Brain microvascular endothelial cell (primary cell): ENCODE measurements at regions not wholly inside any gene's neighbourhood (a gene's known extent, or its start where the extent isn't known, plus 50 kb on each side); places are given as distances from the start of the nearest gene placed in this dataset.

Experiments
- DNase-seq: peaks from one replicate; pipeline ENCODE4 v3.0.0-alpha.2; 2020
- H3K27ac ChIP-seq: fragments of 250-450 bp; sonication (Bioruptor Pico); 2 replicates; pipeline ENCODE4 v1.5.1; 2020; ENCODE audit warnings: mild to moderate bottlenecking, moderate library complexity
- H3K27me3 ChIP-seq: fragments of 250-450 bp; sonication (Bioruptor Pico); replicated peaks from 2 replicates; pipeline ENCODE4 v1.5.1; 2020; ENCODE audit warnings: mild to moderate bottlenecking
- H3K36me3 ChIP-seq: fragments of 250-450 bp; sonication (Bioruptor Pico); replicated peaks from 2 replicates; pipeline ENCODE4 v1.5.1; 2020; ENCODE audit warnings: mild to moderate bottlenecking
- H3K4me3 ChIP-seq: 2 replicates; pipeline ENCODE4 v1.5.1; 2011; ENCODE audit warnings: low read depth, mild to moderate bottlenecking, control low read depth, low read length, moderate library complexity
- in situ Hi-C: cut with HindIII; loops from 2 replicates; pipeline ENCODE4 v1.10.0; 2017; ENCODE audit warnings: low sequenced_read_pairs, low pct_ligation_motif_present
- TF ChIP-seq, protein P1 (sequence below): IDR thresholded peaks from 2 replicates; pipeline ENCODE4 v1.5.1; 2011; ENCODE audit warnings: low read depth, mild to moderate bottlenecking, moderate library complexity, low read length, control low read depth, inconsistent platforms; ENCODE audit errors: missing control alignments

- in situ Hi-C loops = no loop called here
- no peaks in the 10 kb centered on the region for H3K27me3 ChIP-seq
- no peak for DNase-seq
- H3K4me3 ChIP-seq = no peak overlapping the region
- H3K27ac ChIP-seq = no peak overlapping the region
- no peaks in the 10 kb centered on the region for H3K36me3 ChIP-seq
- TF ChIP-seq, protein P1, sequence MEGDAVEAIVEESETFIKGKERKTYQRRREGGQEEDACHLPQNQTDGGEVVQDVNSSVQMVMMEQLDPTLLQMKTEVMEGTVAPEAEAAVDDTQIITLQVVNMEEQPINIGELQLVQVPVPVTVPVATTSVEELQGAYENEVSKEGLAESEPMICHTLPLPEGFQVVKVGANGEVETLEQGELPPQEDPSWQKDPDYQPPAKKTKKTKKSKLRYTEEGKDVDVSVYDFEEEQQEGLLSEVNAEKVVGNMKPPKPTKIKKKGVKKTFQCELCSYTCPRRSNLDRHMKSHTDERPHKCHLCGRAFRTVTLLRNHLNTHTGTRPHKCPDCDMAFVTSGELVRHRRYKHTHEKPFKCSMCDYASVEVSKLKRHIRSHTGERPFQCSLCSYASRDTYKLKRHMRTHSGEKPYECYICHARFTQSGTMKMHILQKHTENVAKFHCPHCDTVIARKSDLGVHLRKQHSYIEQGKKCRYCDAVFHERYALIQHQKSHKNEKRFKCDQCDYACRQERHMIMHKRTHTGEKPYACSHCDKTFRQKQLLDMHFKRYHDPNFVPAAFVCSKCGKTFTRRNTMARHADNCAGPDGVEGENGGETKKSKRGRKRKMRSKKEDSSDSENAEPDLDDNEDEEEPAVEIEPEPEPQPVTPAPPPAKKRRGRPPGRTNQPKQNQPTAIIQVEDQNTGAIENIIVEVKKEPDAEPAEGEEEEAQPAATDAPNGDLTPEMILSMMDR = no peak
Measured at GRCh38 chr11:130692220-130692619, 224.1 kb downstream of the SNX19 start.

DNA sequence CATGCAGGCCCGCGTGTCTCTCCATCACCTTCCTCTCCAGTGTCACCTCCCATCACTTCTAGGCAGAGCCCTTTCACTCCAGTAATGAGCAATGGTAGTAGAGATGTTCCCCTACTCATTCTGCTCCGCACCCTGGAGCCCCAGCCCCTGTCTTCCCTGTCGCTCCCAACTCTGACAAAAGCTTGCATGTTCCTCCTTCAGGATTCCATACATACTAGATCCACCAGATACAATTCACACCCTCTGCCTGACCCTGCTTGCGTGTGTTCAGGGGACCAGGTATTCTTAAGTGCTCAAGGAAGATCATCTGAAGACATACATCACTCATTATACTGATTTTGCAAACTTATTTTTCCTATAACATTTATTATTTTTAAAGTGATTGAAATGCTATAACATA is 222.7 kb downstream of the SNX19 start:
- DNase-seq = no peak
- no peaks in the 10 kb centered on the region for H3K27me3 ChIP-seq
- no peaks in the 10 kb centered on the region for H3K36me3 ChIP-seq
- TF ChIP-seq, protein P1 = no peak
- in situ Hi-C loops = no loop called here
- H3K27ac ChIP-seq = no peak overlapping the region
- H3K4me3 ChIP-seq = no peak overlapping the region

GRCh38 chr11:130694488-130695045 is 221.7 kb downstream of the SNX19 start:
- DNase-seq = no peak
- H3K27me3 ChIP-seq = no peaks in the 10 kb centered on the region
- TF ChIP-seq, protein P1 = no peak
- no peaks in the 10 kb centered on the region for H3K36me3 ChIP-seq
- in situ Hi-C loops = no loop called here
- H3K4me3 ChIP-seq = no peak overlapping the region
- no peak overlapping the region for H3K27ac ChIP-seq

DNA sequence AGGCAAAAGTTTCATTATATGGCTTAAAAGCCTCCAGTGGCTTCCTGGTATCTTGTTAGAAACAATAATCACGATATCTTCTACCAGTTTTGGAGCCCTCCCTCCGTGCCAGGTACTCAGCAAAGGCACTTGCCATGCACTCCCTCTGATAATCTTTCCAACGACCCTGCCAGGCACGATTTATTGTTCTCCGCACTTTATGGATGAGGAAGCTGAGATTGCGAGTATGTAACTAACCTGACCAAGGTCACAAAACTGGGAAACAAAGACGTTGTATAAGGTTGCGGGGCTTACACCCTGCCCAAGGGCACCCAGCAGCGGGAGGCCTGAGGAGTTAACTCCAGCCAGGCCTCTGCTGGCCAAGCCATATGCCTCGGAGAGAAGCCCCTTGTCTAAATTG is 218.1 kb downstream of the SNX19 start:
- in situ Hi-C loops = no loop called here
- no peak overlapping the region for H3K27ac ChIP-seq
- no peak overlapping the region for H3K4me3 ChIP-seq
- H3K36me3 ChIP-seq = no peaks in the 10 kb centered on the region
- TF ChIP-seq, protein P1 = no peak
- no peaks in the 10 kb centered on the region for H3K27me3 ChIP-seq
- no peak for DNase-seq

GRCh38 chr11:130699561-130699960 is 216.7 kb downstream of the SNX19 start:
- Histone ChIP-seq H3K27me3 (no peaks in the 10 kb centered on the region), H3K27ac (no peak overlapping the region), H3K36me3 (no peaks in the 10 kb centered on the region), H3K4me3 (no peak overlapping the region)
- no peak for DNase-seq
- in situ Hi-C loops = no loop called here
- TF ChIP-seq, protein P1 = no peak

GRCh38 chr11:130700092-130700491 is 216.2 kb downstream of the SNX19 start:
- TF ChIP-seq, protein P1 = no peak
- DNase-seq = no peak
- no peaks in the 10 kb centered on the region for H3K36me3 ChIP-seq
- H3K27me3 ChIP-seq = no peaks in the 10 kb centered on the region
- H3K4me3 ChIP-seq = no peak overlapping the region
- in situ Hi-C loops = no loop called here
- no peak overlapping the region for H3K27ac ChIP-seq
